Stomach (tissue), 4 donors: ENCODE measurements at regions not wholly inside any gene's neighbourhood (a gene's known extent, or its start where the extent isn't known, plus 50 kb on each side); places are given as distances from the start of the nearest gene placed in this dataset.

Experiments
- CTCF ChIP-seq, 7 experiments: fragments of 450-650 bp in 4 of 7; fragments of 200-600 bp in 3 of 7; sonication (generic) in 3 of 7; IDR thresholded peaks; one replicate each; pipeline ENCODE4 v1.5.1; 2016 to 2019; ENCODE audit warnings: antibody characterized with exemption in 7 of 7, control low read depth in 2 of 7, mild to moderate bottlenecking in 1 of 7
- EP300 ChIP-seq: sonication (generic); formaldehyde crosslinking; IDR thresholded peaks from one replicate; pipeline ENCODE4 v1.6.1; 2017; ENCODE audit warnings: antibody characterized with exemption
- POLR2A ChIP-seq, 4 donors: fragments of 450-650 bp; IDR thresholded peaks; one replicate each; pipeline ENCODE4 v1.6.1; 2016; ENCODE audit warnings: antibody characterized with exemption in 4 of 4, control low read depth in 2 of 4, mild to moderate bottlenecking in 1 of 4, moderate library complexity in 1 of 4
- POLR2AphosphoS5 ChIP-seq, 3 donors: sonication (generic); formaldehyde crosslinking; IDR thresholded peaks; one replicate each; pipeline ENCODE4 v1.6.1; 2016; ENCODE audit warnings: antibody characterized with exemption in 3 of 3

- TF ChIP-seq CTCF (IDR thresholded peaks at IDR 0.05) = no peak
- no peak for TF ChIP-seq POLR2AphosphoS5 (IDR thresholded peaks at IDR 0.05)
- no peak for TF ChIP-seq POLR2A (IDR thresholded peaks at IDR 0.05)
- no peak for TF ChIP-seq EP300
Observed at GRCh38 chr9:107103621-107104020, 179.5 kb upstream of the RAD23B start.
